Endodermal cell (in vitro differentiated cells): ENCODE measurements at regions not wholly inside any gene's neighbourhood (a gene's known extent, or its start where the extent isn't known, plus 50 kb on each side); places are given as distances from the start of the nearest gene placed in this dataset.

Experiments
- DNase-seq: peaks from one replicate; pipeline ENCODE4 v3.0.0-alpha.2; 2017
- H3K27ac ChIP-seq: 2 replicates; pipeline ENCODE4 v1.5.1; 2013; ENCODE audit warnings: mild to moderate bottlenecking, low read depth, low read length, moderate library complexity
- H3K27me3 ChIP-seq: 2 replicates; pipeline ENCODE4 v1.6.1; 2013; ENCODE audit warnings: mild to moderate bottlenecking, low read length, moderate library complexity; ENCODE audit not compliant: insufficient read depth, control insufficient read depth, poor library complexity, severe bottlenecking
- H3K36me3 ChIP-seq: 2 replicates; pipeline ENCODE4 v1.7.0; 2013; ENCODE audit warnings: mild to moderate bottlenecking, low read length, moderate library complexity; ENCODE audit not compliant: control insufficient read depth, insufficient read depth
- H3K4me1 ChIP-seq: one replicate; pipeline ENCODE4 v1.7.0; 2013; ENCODE audit warnings: low read length; ENCODE audit not compliant: control insufficient read depth, insufficient read depth
- H3K4me3 ChIP-seq: 2 replicates; pipeline ENCODE4 v1.5.1; 2013; ENCODE audit warnings: mild to moderate bottlenecking, low read length, moderate library complexity
- H3K9ac ChIP-seq: 2 replicates; pipeline ENCODE4 v1.6.1; 2013; ENCODE audit warnings: mild to moderate bottlenecking, low read length, moderate library complexity; ENCODE audit not compliant: poor library complexity, severe bottlenecking; ENCODE audit errors: extremely low read depth
- H3K9me3 ChIP-seq: 2 replicates; pipeline ENCODE4 v1.6.1; 2013; ENCODE audit warnings: mild to moderate bottlenecking, low read length, moderate library complexity; ENCODE audit not compliant: control insufficient read depth
- H3K27ac Mint-ChIP-seq: 2 replicates; pipeline ENCODE4 v1.8.0; 2020; ENCODE audit warnings: mixed read lengths
- H3K27me3 Mint-ChIP-seq: 2 replicates; pipeline ENCODE4 v1.8.0; 2021; ENCODE audit warnings: mild to moderate bottlenecking, mixed read lengths; ENCODE audit not compliant: insufficient read depth
- H3K36me3 Mint-ChIP-seq: 2 replicates; pipeline ENCODE4 v1.8.0; 2020; ENCODE audit warnings: low read depth, mixed read lengths
- H3K4me1 Mint-ChIP-seq: 2 replicates; pipeline ENCODE4 v1.8.0; 2020; ENCODE audit warnings: mixed read lengths
- H3K4me3 Mint-ChIP-seq: 2 replicates; pipeline ENCODE4 v1.8.0; 2020; ENCODE audit warnings: mild to moderate bottlenecking, moderate library complexity, mixed read lengths
- H3K9me3 Mint-ChIP-seq: 2 replicates; pipeline ENCODE4 v1.8.0; 2020; ENCODE audit warnings: mild to moderate bottlenecking, mixed read lengths
- WGBS, 2 experiments: methylation state at CpG; one replicate each; pipeline versions ENCODE4 v1.1.5 to v1.1.7; 2013; ENCODE audit warnings: missing lambda C conversion rate in 2 of 2, mixed read lengths in 1 of 2; ENCODE audit not compliant: insufficient coverage in 1 of 2, insufficient read length in 1 of 2; 5-methylcytosine and 5-hydroxymethylcytosine counted together
- TF ChIP-seq, protein P1 (sequence below): fragments of 200-600 bp; sonication (generic); conservative IDR thresholded peaks from 2 replicates; pipeline ENCODE4 v1.5.0; 2021; ENCODE audit warnings: antibody characterized with exemption, mild to moderate bottlenecking

DNA sequence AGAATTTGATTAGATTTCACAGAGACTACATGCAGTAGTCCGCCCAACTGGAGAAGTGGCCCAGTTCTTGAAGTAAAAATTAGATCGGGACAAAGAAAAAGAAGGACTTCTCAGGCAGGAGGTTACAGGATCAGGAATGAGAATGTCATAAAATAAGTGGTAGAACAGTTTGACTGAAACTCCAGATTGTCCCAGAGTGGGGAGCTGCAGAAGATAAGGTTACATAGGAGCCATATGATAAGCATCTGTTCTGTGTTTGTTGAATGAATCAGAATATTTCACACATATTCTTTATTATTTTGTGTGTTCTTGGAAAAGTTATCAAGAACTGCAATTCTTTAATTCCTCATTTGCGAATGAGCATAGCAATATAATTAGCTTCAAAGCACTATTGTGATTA lies 210.6 kb downstream of the AASDHPPT start:
- 93 to 95% methylated on average over 2 of the region's 3 CpGs for WGBS, 2 experiments
- Histone ChIP-seq H3K9ac (no peak overlapping the region), H3K36me3 (no peaks in the 10 kb centered on the region), H3K4me3 (no peak overlapping the region), H3K27ac (no peak overlapping the region), H3K27me3 (peaks cover 16% of the 10 kb centered on the region), H3K9me3 (no peaks in the 10 kb centered on the region), H3K4me1 (peaks cover 5% of the 10 kb centered on the region)
- Mint-ChIP-seq H3K9me3 (no peaks in the 10 kb centered on the region), H3K27me3 (peaks cover 3% of the 10 kb centered on the region), H3K4me3 (no peak overlapping the region), H3K27ac (no peak overlapping the region), H3K4me1 (peaks cover 24% of the 10 kb centered on the region), H3K36me3 (no peaks in the 10 kb centered on the region)
- TF ChIP-seq, protein P1, sequence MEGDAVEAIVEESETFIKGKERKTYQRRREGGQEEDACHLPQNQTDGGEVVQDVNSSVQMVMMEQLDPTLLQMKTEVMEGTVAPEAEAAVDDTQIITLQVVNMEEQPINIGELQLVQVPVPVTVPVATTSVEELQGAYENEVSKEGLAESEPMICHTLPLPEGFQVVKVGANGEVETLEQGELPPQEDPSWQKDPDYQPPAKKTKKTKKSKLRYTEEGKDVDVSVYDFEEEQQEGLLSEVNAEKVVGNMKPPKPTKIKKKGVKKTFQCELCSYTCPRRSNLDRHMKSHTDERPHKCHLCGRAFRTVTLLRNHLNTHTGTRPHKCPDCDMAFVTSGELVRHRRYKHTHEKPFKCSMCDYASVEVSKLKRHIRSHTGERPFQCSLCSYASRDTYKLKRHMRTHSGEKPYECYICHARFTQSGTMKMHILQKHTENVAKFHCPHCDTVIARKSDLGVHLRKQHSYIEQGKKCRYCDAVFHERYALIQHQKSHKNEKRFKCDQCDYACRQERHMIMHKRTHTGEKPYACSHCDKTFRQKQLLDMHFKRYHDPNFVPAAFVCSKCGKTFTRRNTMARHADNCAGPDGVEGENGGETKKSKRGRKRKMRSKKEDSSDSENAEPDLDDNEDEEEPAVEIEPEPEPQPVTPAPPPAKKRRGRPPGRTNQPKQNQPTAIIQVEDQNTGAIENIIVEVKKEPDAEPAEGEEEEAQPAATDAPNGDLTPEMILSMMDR = no peak
- DNase-seq = no peak

GRCh38 chr11:106288822-106289387 lies 211.4 kb downstream of the AASDHPPT start:
- H3K4me1 ChIP-seq = peaks cover 5% of the 10 kb centered on the region
- H3K9me3 ChIP-seq = no peaks in the 10 kb centered on the region
- H3K27ac ChIP-seq = no peak overlapping the region
- peaks cover 16% of the 10 kb centered on the region for H3K27me3 ChIP-seq
- H3K36me3 ChIP-seq = no peaks in the 10 kb centered on the region
- no peak overlapping the region for H3K4me3 ChIP-seq
- H3K36me3 Mint-ChIP-seq = no peaks in the 10 kb centered on the region
- H3K27me3 Mint-ChIP-seq = peaks cover 3% of the 10 kb centered on the region
- no peak overlapping the region for H3K4me3 Mint-ChIP-seq
- H3K9ac ChIP-seq = no peak overlapping the region
- H3K27ac Mint-ChIP-seq = no peak overlapping the region
- TF ChIP-seq, protein P1 = peak; percentile 65
- no peak for DNase-seq
- peaks cover 21% of the 10 kb centered on the region for H3K4me1 Mint-ChIP-seq
- 87 to 100% methylated on average over 1 of the region's 1 CpG for WGBS, 2 experiments
- H3K9me3 Mint-ChIP-seq = no peaks in the 10 kb centered on the region

DNA sequence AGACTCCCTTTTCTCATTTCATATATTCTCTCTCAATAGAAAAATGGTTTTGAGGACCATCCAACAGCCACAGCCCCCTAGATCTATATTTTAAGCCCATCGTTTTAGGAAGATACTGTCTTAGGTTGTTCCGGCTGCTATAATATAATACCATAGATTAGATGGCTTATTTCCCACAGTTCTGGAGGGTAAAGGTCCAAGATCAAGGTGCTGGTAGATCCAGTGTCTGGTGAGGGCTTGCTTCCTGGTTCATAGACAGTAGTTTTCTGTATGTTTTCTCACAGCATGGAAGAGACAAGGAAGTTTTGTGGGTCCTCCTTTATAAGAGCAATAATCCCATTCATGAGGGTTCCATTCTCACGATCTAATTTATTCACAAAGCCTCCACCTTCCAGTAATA lies 215.1 kb downstream of the AASDHPPT start:
- Mint-ChIP-seq H3K4me3 (no peak overlapping the region), H3K27me3 (peaks cover 3% of the 10 kb centered on the region), H3K9me3 (no peaks in the 10 kb centered on the region), H3K36me3 (no peaks in the 10 kb centered on the region), H3K27ac (no peak overlapping the region), H3K4me1 (peaks cover 11% of the 10 kb centered on the region)
- Histone ChIP-seq H3K4me1 (no peaks in the 10 kb centered on the region), H3K4me3 (no peak overlapping the region), H3K9me3 (no peaks in the 10 kb centered on the region), H3K9ac (no peak overlapping the region), H3K27me3 (peaks cover 9% of the 10 kb centered on the region), H3K36me3 (no peaks in the 10 kb centered on the region), H3K27ac (no peak overlapping the region)
- TF ChIP-seq, protein P1 = no peak
- DNase-seq = no peak
- WGBS, 2 experiments = 85 to 90% methylated on average over 1 of the region's 3 CpGs
